ENCODE measurements at regions not wholly inside any gene's neighbourhood (a gene's known extent, or its start where the extent isn't known, plus 50 kb on each side); places are given as distances from the start of the nearest gene placed in this dataset.
A peak's percentile ranks its signal among the peaks of the same experiment; 100 is the strongest.
"Not testable (repeated sequence)": the region's sequence is repeated elsewhere in the genome, so short reads cannot be mapped to it uniquely, and the experiment has no call there.

- DNase-seq (ENCODE audit: low read depth, low spot score) = no peak
- no peaks in the 10 kb centered on the region for H3K9me3 ChIP-seq (ENCODE audit: low read depth, low read length)
- H3K4me3 ChIP-seq = no peak overlapping the region
- no peaks in the 10 kb centered on the region for H3K36me3 ChIP-seq (ENCODE audit: insufficient read depth, low read length)
- TF ChIP-seq FOXP2 (optimal IDR thresholded peaks at IDR 0.05; ENCODE audit: control extremely low read depth, extremely low read length, insufficient read depth) = no peak
- H3K9ac ChIP-seq (ENCODE audit: insufficient read length) = no peak overlapping the region
- no peak overlapping the region for H3K27ac ChIP-seq
These were observed 917.9 kb upstream of the CDH10 start for GRCh38 chr5:25562656-25563055.

- Histone ChIP-seq H3K9me3 (ENCODE audit: low read depth, low read length) (no peaks in the 10 kb centered on the region), H3K9ac (ENCODE audit: insufficient read length) (no peak overlapping the region), H3K36me3 (ENCODE audit: insufficient read depth, low read length) (no peaks in the 10 kb centered on the region), H3K4me3 (no peak overlapping the region), H3K27ac (no peak overlapping the region)
- no peak for DNase-seq (ENCODE audit: low read depth, low spot score)
- no peak for TF ChIP-seq FOXP2 (optimal IDR thresholded peaks at IDR 0.05; ENCODE audit: control extremely low read depth, extremely low read length, insufficient read depth)
These were observed 909.3 kb upstream of the CDH10 start for GRCh38 chr5:25554077-25554476.

GRCh38 chr5:25552871-25553481 is 908.2 kb upstream of the CDH10 start:
- DNase-seq (ENCODE audit: low read depth, low spot score) = peak; percentile 52
- Histone ChIP-seq H3K36me3 (ENCODE audit: insufficient read depth, low read length) (no peaks in the 10 kb centered on the region), H3K4me3 (no peak overlapping the region), H3K9ac (ENCODE audit: insufficient read length) (no peak overlapping the region), H3K27ac (no peak overlapping the region), H3K9me3 (ENCODE audit: low read depth, low read length) (no peaks in the 10 kb centered on the region)
- TF ChIP-seq FOXP2 (optimal IDR thresholded peaks at IDR 0.05; ENCODE audit: control extremely low read depth, extremely low read length, insufficient read depth) = no peak
- no peak for TF ChIP-seq POLR2AphosphoS5 (IDR thresholded peaks at IDR 0.05; ENCODE audit: borderline replicate concordance, low read depth, low read length)
- no peak for TF ChIP-seq EZH2 (IDR thresholded peaks at IDR 0.05)

- TF ChIP-seq EZH2 (IDR thresholded peaks at IDR 0.05) (no peak), FOXP2 (optimal IDR thresholded peaks at IDR 0.05; ENCODE audit: control extremely low read depth, extremely low read length, insufficient read depth) (no peak), POLR2AphosphoS5 (IDR thresholded peaks at IDR 0.05; ENCODE audit: borderline replicate concordance, low read depth, low read length) (no peak)
- no peaks in the 10 kb centered on the region for H3K36me3 ChIP-seq (ENCODE audit: insufficient read depth, low read length)
- no peak overlapping the region for H3K27ac ChIP-seq
- no peak overlapping the region for H3K4me3 ChIP-seq
- H3K9me3 ChIP-seq (ENCODE audit: low read depth, low read length) = no peaks in the 10 kb centered on the region
- no peak for DNase-seq (ENCODE audit: low read depth, low spot score)
- H3K9ac ChIP-seq (ENCODE audit: insufficient read length) = no peak overlapping the region
These were observed 906.0 kb upstream of the CDH10 start for GRCh38 chr5:25550793-25551192.

GRCh38 chr5:25544652-25545249 is 900.0 kb upstream of the CDH10 start:
- H3K9me3 ChIP-seq (ENCODE audit: low read depth, low read length) = no peaks in the 10 kb centered on the region
- TF ChIP-seq POLR2AphosphoS5 (IDR thresholded peaks at IDR 0.05; ENCODE audit: borderline replicate concordance, low read depth, low read length) (no peak), EZH2 (IDR thresholded peaks at IDR 0.05) (no peak), FOXP2 (optimal IDR thresholded peaks at IDR 0.05; ENCODE audit: control extremely low read depth, extremely low read length, insufficient read depth) (no peak)
- no peak overlapping the region for H3K9ac ChIP-seq (ENCODE audit: insufficient read length)
- no peaks in the 10 kb centered on the region for H3K36me3 ChIP-seq (ENCODE audit: insufficient read depth, low read length)
- H3K27ac ChIP-seq = no peak overlapping the region
- H3K4me3 ChIP-seq = no peak overlapping the region
- no peak for DNase-seq (ENCODE audit: low read depth, low spot score)

GRCh38 chr5:25540628-25541027 is 895.9 kb upstream of the CDH10 start:
- no peak for DNase-seq (ENCODE audit: low read depth, low spot score)
- TF ChIP-seq POLR2AphosphoS5 (IDR thresholded peaks at IDR 0.05; ENCODE audit: borderline replicate concordance, low read depth, low read length) (no peak), FOXP2 (optimal IDR thresholded peaks at IDR 0.05; ENCODE audit: control extremely low read depth, extremely low read length, insufficient read depth) (no peak), EZH2 (IDR thresholded peaks at IDR 0.05) (no peak)
- H3K36me3 ChIP-seq (ENCODE audit: insufficient read depth, low read length) = no peaks in the 10 kb centered on the region
- no peak overlapping the region for H3K9ac ChIP-seq (ENCODE audit: insufficient read length)
- no peak overlapping the region for H3K27ac ChIP-seq
- no peaks in the 10 kb centered on the region for H3K9me3 ChIP-seq (ENCODE audit: low read depth, low read length)
- no peak overlapping the region for H3K4me3 ChIP-seq

GRCh38 chr5:25539536-25539935 is 894.8 kb upstream of the CDH10 start:
- no peak overlapping the region for H3K27ac ChIP-seq
- no peak for DNase-seq (ENCODE audit: low read depth, low spot score)
- H3K9ac ChIP-seq (ENCODE audit: insufficient read length) = no peak overlapping the region
- no peaks in the 10 kb centered on the region for H3K36me3 ChIP-seq (ENCODE audit: insufficient read depth, low read length)
- no peak overlapping the region for H3K4me3 ChIP-seq
- no peaks in the 10 kb centered on the region for H3K9me3 ChIP-seq (ENCODE audit: low read depth, low read length)
- TF ChIP-seq POLR2AphosphoS5 (IDR thresholded peaks at IDR 0.05; ENCODE audit: borderline replicate concordance, low read depth, low read length) = no peak
- no peak for TF ChIP-seq FOXP2 (optimal IDR thresholded peaks at IDR 0.05; ENCODE audit: control extremely low read depth, extremely low read length, insufficient read depth)
- TF ChIP-seq EZH2 (IDR thresholded peaks at IDR 0.05) = no peak

GRCh38 chr5:25536461-25536860 is 891.7 kb upstream of the CDH10 start:
- not testable (repeated sequence) for H3K36me3 ChIP-seq (ENCODE audit: insufficient read depth, low read length); DNase-seq (ENCODE audit: low read depth, low spot score); H3K9me3 ChIP-seq (ENCODE audit: low read depth, low read length); H3K27ac ChIP-seq; H3K4me3 ChIP-seq; H3K9ac ChIP-seq (ENCODE audit: insufficient read length)

- Histone ChIP-seq H3K4me3 (no peak overlapping the region), H3K27ac (no peak overlapping the region), H3K36me3 (ENCODE audit: insufficient read depth, low read length) (no peaks in the 10 kb centered on the region), H3K9ac (ENCODE audit: insufficient read length) (no peak overlapping the region), H3K9me3 (ENCODE audit: low read depth, low read length) (no peaks in the 10 kb centered on the region)
- no peak for DNase-seq (ENCODE audit: low read depth, low spot score)
- TF ChIP-seq POLR2AphosphoS5 (IDR thresholded peaks at IDR 0.05; ENCODE audit: borderline replicate concordance, low read depth, low read length) (no peak), EZH2 (IDR thresholded peaks at IDR 0.05) (no peak), FOXP2 (optimal IDR thresholded peaks at IDR 0.05; ENCODE audit: control extremely low read depth, extremely low read length, insufficient read depth) (no peak)
These were observed 871.4 kb upstream of the CDH10 start for GRCh38 chr5:25516141-25516540.

All from SK-N-MC (cell line).